T-helper 22 cell (primary cell): ENCODE measurements at regions not wholly inside any gene's neighbourhood (a gene's known extent, or its start where the extent isn't known, plus 50 kb on each side); places are given as distances from the start of the nearest gene placed in this dataset.

Experiments
- DNase-seq: peaks from one replicate; pipeline ENCODE4 v3.0.0-alpha.2; 2020; ENCODE audit warnings: low read depth

DNA sequence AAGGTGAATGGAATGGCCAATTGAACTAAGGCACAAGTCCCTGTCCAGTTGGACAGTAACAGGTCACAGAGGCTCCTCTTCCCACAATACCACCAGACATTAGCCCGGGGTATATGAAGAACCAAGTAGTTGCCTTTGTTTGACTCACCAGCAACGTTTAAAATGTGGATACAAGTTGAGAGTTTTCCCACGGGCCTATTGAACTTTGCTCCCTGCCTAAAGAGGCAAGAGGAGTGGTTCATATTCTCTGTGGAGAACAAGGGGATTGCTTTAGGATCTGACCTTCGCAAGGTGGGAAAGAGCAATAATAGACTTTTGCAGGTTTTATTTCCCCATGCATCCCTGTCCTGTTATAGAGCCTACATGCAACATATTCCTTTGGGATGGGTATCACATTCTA, 177.2 kb downstream of the POU4F1 start:
- DNase-seq, result no peak

DNA sequence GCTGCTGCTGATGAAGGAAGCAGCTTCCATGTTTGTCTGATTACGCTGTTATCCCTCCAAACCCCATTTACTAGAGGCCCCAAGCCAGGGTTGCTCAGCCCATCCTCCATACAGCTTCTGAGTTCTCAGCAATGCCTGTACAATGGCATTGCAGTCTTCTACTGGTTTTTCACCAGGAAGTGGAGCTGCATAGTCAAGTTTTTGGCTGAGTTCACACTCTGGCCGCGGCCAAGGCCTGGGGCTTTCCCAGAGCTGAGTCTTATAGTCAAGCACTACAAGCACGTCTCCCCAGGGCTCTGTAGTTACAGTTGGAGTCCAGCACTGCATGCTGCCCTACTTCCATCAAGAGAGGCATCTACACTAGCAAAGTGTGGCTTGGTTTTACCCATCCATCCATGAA, 182.5 kb downstream of the POU4F1 start:
- no peak for DNase-seq

DNA sequence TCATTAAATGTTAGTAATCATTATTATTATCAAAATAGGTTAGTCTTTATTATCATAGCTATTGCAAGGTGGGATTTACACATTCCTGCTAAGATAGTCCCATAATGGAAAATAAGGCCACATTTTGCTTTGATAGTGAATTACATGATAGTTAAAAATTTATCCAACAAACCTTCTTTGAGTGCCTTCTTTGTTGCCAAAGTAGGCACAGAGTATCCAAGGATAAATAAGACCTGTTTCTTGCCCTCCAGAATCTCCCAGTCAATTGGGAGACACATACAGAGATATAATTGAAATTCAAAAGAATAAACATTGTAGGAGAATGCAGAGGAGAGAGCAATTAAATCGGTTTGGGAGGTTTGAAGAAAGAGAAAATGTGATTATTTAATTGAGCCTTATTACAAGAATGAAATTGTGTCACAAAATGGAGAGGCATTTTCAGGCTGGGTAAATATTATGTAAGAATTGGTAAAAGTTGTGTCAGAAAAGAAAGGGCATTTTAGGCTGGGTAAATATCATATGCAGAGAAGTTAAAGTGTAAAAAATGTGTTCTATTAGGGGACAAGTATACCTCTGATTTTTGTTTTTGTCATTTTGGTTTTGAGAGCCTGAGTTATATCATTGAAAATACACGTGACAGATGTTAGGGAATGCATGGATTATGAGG, 189.3 kb downstream of the POU4F1 start:
- DNase-seq, result no peak

DNA sequence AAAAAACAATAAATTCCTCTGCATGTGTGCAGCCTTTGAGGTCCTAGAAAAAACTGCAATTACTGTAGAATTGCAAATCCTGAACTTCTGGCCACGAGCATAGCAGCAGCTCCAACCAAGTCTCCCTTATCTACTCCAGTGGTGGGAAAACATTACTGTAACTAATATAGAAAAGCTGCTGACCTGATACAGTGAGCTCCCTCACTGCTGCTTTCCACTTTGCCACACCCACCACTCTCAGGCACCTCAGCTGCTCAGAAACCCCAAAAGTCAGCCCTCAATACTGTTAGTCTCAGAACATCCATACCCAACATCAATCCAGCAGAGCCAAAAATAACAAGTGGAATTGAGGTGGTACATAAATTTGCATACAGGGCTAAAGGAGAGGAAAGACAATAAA, 192.5 kb downstream of the POU4F1 start:
- no peak for DNase-seq

DNA sequence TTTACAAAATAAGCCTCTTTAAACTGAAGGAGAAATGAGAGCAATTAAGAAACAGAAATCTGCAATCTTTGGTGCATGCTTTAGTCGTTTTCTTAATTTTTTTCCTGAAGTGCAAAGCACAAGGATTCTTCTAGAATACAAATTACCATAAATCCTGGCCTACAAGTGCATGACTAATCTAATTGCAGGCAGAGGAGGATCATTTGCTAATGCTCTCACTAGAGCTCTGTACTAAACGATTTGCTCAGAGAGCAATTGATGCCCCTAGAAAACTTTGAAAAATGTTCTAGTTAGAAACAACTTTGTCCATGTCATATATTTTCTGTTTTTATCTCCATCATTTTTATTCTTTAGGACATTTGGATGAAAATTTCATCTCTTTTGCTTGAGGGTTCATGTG, 193.2 kb downstream of the POU4F1 start:
- no peak for DNase-seq

GRCh38 chr13:78409172-78409571, 194.2 kb downstream of the POU4F1 start:
- DNase-seq, result no peak

GRCh38 chr13:78404846-78405360, 198.4 kb downstream of the POU4F1 start:
- no peak for DNase-seq

DNA sequence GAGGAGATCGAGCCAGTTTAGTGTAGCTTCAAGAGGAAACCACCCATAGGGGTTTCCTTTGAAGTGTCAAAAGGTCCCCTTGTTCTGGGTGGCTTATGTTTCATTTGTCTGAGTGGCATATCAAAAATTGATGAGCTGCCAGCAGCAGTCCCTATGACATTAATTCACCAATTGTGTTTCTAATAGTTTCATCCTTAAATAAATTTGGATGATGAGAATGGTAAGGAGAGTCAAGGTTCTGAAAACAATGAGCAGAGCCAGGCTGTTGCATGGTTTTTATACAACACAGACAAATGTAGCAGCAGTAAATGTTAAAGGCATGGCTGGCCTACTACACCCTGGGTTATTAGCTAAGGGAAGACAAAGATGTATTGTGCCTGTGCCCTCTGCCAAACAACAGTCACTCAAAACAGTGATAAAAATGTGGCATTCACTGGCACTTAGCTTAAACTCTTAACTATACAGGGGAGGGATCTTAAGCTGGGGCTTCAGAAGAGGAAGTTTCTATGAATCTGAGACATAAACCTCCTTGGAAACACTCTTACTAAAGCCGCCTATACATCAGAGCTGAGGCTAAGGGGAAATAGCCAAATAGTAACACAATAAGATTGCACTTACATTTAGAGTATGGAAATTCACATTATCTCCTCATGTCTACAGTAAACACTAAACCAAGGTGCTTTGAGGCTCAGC, 200.5 kb downstream of the POU4F1 start:
- DNase-seq, result no peak

- DNase-seq, result no peak
Measured at GRCh38 chr13:78401873-78402707, 201.3 kb downstream of the POU4F1 start.

GRCh38 chr13:78398743-78399410, 204.5 kb downstream of the POU4F1 start:
- DNase-seq, result no peak

DNA sequence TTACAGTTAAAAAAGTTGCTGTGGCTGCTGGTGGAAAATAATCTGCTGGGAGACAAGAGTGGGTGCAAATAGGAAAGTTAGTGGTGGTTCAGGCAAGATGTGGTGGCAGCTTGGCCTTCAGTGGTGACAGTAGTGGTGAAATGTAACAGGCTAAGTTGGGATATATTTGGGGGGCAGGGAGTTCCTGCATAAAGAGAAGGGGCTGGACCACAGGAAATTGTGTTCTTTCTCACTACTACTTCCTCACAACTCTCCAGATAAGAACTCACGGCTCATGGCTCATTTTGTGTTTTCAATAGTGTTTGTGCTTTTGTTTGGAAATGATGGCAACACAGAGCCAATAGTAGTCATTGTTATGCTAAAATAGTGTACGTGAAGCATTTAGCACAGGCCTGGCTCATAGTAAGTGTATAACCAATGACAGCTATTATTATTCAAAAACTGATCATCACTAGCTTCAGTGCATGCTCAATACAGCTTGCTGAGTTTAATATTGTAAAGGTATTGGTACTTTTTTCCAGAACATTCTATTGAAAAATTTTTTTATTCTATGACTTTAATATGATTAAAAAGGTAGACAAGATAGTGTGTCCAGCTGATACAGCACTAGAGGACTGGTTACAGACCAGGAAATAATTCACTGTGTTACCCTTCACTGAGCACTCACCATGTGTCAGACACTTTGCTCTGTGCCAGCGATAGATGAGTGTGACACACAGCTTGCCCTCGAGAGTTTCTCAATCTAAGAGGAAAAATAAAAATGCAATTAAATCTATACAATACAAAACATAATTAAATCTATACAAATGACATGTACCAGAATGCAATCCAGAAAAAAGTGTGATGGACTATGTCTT, 209.8 kb downstream of the POU4F1 start:
- no peak for DNase-seq

- no peak for DNase-seq
Measured at GRCh38 chr13:78383899-78384298, 219.5 kb downstream of the POU4F1 start.

DNA sequence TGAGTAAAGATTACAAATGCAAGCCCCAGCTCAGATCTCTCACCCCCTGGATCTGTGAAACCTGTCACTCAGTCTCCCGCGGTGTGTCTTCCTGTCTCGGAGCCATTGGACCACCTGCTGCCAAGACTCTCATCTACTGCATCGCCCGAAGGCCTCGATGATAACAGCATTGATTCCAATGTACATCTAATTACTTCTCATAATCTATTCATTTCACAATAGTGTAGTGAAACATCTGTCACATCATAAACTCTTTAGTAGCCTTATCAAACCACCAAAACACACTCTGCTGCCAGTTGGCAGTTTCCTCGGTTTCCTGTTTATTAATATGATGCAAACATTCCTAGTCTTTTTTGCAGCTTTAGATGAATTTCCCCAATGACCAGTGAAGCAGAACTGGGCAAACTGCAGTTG, 220.3 kb downstream of the POU4F1 start:
- no peak for DNase-seq

DNA sequence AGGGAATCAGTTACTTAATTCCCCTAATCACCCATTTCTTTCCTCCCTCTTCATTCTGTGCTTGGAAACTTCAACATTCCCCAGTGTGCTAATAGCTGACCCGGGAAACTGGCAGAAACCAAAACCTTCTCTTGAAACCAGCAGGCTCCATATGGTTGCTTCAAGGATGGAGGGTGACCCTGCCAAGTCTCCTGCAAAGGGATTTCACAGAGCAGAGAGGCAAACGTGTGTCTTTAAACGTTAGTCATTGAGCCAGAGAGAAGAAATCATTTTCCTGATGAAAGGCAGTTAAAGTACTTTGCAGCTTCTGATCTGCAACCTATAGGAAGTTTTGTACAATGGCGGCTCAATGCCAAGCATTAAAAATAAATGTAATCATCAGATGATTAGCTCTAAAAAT, 220.9 kb downstream of the POU4F1 start:
- no peak for DNase-seq

GRCh38 chr13:78376822-78377221, 226.5 kb downstream of the POU4F1 start:
- no peak for DNase-seq

DNA sequence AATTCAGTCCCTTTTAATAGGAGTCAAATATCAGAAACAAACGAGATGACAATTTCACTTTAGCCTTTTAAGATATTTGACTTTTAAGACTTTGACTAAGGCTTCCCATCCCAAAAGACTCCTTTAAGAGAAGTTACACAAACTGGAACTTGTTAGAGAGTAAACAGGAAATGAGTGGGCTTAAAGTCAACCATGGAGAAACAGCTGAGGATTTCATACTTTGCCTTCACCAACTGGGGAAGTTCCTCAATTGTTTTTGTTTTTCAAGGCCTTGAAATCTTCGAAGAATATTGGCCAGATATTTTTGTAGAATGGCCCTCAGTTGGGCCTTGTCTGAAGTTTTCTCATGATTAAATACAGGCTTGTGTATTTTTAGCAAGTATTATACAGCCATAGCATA, 227.3 kb downstream of the POU4F1 start:
- no peak for DNase-seq

GRCh38 chr13:78372581-78372980, 230.8 kb downstream of the POU4F1 start:
- no peak for DNase-seq

DNA sequence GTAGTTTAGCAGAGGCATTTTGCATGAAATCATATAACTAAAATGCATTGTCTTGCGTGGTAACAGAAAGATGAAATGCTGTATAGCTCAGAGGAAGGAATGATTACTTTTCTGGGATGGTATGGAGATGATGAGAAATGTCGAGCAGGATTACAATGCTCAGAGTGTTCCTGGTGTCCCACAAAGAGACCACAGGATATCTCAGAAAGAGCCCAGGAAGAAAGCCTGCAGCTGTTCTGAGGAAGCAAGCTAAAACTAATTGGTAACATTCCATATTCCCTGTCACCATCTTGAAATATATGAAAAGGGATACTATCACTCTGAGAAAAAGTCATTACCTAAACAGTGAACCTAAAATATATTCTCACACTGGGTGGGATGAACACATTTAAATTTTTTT, 233.1 kb downstream of the POU4F1 start:
- DNase-seq, result no peak

DNA sequence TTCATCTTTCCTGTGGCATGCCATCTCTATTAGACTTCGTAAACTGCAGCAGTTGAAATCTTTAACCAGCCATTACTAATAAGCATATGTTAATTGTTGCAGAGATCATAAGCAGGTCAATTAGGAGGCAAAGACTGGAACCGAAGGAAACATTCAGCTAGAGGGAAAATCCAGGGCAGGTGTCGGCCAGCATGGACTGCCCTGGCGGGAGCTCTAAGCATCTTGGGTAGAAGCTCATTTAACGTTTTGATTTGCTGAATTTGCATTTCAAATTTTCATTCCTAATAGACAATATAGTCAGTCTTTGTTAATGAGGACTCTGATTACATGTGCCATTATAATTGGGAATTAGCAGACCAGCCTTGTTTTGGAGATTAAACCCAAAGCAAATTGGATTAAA, 238.6 kb downstream of the POU4F1 start:
- DNase-seq, result no peak

DNA sequence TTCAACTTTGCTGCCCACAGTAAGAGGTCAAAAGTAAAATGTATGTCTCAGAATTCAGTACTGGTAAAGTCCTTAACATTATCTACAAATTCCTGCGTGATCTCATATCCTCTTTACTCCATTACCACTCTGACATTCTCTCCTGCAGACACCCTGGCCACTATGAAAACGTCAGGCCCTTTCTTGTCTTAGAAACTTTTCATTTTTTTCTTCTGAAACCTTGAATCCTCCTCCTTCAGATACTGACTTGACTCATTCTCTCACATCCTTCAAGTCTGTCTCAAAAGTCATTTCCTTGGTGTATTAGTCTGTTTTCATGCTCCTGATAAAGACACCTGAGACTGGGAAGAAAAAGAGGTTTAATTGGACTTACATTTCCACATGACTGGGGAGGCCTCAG, 262.3 kb downstream of the POU4F1 start:
- no peak for DNase-seq

DNA sequence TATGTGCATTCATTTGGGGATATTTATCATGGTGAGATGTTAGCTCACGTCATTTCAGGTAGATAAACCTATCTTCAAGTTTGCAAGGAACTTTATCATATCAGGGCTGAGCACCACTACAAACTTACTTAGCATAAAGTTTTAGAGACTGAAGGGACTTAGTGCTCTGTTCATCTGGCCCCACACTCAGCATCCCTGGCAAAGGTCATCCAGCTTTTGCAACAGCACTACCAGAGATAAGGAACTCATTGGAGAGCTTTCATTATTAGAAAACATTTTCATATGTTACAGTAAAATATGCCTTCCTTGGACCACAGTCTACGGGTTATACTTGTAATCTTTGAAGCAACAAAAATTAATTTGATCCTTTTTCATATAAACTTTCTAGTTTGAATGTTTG, 263.4 kb downstream of the POU4F1 start:
- DNase-seq, result no peak
